HG03354 (cell line): ENCODE measurements at regions not wholly inside any gene's neighbourhood (a gene's known extent, or its start where the extent isn't known, plus 50 kb on each side); places are given as distances from the start of the nearest gene placed in this dataset.
"Not testable (repeated sequence)": the region's sequence is repeated elsewhere in the genome, so short reads cannot be mapped to it uniquely, and the experiment has no call there.

ENCODE experiments used
- ATAC-seq: cut with Tn5 transposase; IDR thresholded peaks from one replicate; pipeline ENCODE4 v1.9.1; 2021; ENCODE audit warnings: mild to moderate bottlenecking; ENCODE audit not compliant: unreplicated experiment, poor library complexity, severe bottlenecking

DNA sequence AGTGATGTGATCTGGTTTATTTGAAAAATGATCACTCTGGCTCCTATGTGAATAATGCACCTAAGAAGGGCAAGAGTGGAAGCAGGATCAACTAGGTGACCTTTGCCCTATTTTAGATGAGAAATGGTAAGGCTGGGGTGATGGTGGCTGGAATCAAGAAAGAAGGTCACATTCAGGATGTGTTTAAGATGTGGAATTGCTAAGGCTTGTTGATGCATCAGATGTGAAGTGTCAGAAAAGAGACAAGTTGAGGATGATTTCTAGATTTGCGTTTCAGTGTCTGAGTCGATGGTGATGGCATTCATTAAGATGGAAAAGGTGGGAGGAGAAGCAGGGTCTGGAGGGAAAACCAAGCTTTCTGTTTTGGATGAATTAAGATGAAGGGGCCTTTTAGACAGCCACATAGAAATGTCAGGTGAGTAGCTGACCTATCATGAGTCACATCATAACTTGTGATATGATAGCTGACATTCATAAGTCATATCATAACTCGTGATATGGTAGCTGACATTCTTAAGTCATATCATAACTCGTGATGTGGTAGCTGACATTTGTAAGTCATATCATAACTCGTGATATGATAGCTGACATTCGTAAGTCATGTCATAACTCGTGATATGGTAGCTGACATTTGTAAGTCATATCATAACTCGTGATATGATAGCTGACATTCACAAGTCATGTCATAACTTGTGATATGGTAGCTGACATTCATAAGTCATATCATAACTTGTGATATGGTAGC is 101.2 kb upstream of the SEC11C start:
- ATAC-seq, result no peak

DNA sequence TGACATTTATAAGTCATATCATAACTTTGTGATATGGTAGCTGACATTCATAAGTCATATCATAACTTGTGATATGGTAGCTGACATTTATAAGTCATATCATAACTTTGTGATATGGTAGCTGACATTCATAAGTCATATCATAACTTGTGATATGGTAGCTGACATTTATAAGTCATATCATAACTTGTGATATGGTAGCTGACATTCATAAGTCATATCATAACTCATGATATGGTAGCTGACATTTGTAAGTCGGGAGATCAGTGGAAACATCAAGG is 100.7 kb upstream of the SEC11C start:
- ATAC-seq, result not testable (repeated sequence)

DNA sequence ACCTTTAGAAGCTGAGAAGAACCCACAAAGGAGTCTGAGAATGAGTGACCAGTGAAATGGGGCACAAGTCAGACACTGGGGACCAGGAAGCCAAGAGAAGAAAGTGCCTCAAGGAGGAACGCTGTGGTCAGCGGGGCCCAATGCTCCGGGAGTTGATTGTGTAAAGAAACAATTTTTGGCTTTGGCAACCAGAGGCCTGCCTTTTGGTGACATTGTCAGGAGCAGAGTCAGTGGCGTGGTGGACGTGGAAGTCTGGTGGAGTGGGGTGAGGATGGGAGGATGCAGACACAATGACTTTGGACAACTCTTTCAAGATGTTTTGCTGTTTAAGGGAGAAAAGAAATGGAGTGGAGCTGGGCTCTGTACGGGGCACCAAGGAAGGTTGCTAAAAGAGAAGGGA is 100.2 kb upstream of the SEC11C start:
- ATAC-seq, result no peak

DNA sequence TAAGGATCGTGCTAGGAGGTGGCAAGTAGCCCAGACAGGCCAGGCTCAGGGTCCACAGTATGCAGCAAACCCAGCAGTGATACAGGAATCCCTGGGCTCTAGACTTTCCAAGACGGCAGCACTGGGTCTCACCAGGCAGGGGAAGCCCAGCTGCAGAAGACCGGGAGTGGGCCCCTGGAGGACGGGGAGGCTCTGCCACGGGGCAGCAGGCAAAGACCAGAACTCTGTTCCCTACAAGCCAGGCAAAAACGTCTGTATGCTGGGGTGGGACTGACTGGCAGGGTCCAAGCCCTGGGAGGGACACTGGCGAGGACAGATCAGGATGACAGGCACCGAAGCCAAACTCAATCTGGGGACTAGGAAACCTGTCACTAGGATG is 98.9 kb upstream of the SEC11C start:
- no peak for ATAC-seq

DNA sequence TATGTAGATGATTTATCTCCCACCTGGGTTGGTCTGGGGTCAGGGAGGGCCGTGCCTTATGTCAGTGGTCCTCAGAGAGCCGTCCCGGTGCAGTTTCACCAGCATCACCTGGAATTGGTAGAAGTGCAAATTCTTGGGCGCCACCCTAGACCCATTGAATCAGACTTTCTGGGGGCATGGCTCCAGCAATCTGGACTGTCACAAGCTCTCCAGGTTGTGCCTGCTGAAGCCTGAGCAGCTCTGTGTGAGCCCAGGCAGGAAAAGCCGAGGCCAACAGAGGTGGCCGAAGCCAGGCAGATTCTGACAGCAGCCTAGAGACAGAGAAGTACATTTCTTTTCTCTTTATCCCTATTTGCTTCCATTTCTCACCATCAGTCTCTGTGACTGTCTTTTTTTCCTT is 98.4 kb upstream of the SEC11C start:
- no peak for ATAC-seq

DNA sequence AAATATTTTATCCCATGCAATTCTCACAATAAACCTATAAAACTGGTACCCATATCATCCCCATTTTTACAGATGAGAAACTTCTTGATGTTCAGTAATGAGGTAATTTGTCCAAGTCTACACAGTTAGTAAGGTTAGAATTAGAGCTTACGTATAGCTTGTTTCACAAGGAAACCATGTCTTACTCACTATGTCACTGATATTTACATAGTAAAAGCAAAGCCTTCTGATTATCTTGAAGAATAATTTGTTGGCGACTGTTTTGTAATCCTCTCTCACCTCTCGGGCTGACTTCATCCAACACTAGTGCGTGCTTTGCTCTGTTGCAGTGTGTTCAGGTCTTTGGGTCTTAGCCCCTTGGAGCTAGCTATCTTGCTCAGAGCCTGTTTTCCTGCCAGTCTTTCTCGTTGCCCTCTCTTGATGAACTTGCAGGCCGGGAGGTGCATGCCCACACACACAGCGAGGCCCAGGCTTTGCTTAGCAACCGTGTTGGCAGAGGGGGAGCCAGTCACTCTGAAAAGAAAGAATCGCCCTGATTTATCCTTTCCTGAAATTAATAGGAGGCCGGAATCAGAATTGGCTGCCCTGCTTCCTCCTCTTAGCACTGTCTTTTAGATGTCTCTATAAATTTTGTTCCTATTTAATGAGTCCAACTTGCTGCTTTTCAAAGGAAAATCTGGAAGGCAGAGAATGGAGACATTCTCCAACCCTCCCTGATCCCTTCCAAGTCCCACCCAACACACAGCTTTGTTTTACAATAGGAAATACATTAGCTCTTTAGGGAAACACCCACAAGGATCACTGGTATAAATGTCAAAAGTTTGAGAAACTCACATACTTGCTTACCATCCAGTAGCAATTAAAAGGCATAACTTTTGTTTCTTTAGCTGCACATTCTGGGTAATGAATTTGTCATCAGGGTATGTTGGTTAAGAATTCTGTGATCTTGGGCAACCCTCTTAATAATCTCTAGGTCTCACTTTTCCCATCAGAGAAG is 97.6 kb upstream of the SEC11C start:
- ATAC-seq, result no peak

DNA sequence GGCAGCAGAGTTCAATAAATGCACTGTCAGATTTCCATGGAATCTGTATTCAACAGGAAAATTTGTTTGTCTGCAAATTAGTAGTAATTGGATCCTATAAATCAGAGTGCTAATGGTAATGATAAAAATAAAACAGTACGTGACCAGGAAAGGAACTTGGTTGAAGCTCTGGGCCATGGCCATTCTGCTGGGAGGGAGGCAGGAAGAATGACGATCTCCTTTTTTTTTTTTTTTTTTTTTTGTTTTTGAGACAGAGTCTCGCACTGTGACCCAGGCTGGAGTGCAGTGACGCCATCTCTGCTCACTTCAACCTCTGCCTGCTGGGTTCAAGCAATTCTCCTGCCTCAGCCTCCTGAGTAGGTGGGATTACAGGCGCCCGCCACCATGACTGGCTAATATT is 94.8 kb upstream of the SEC11C start:
- ATAC-seq, result no peak

DNA sequence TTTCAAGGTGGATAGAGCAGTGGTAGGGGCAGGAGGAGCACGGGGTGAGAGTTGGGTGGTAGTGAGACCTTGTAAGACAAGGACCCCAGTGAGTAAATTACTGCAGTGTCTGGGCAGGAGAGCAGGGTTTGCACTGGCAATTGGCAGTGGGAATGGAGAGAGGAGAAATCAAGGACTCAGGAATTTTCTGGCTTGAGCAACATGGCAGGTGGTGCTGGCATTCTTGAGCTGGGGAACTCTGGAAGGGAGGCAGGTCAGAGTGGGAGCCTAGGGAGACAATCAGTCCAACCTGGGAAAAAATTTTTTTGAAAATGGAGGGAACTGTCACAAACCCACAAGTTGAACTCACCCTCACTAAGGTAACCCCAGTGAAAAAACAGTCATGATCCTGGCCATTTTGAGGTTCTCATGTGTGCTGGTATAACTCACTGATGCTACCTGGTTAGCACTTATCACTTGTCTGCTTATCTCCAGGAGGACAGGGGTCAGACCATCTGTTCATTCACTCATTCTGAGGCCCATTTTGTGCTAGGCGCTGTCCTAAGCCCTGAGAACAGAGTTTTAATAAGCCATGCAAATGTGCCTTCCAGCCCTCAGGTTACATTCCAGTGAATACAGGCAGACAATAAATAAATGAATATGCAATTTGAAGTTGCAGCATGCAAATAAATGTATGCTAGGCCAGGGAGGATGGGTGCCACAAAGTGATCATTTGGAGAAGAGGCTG is 92.2 kb upstream of the SEC11C start:
- ATAC-seq, result no peak

DNA sequence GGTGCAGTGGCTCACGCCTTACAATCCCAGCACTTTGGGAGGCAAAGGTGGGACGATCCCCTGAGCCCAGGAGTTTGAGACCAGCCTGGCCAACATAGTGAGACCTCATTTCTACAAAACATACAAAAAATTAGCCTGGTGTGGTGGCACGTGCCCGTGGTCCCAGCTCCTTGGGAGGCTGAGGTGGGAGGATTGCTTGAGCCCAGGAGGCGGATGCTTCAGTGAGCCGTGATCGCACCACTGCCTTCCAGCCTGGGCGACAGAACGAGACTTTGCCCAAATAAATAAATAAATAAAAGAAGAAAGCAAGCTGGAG is 91.7 kb upstream of the SEC11C start:
- ATAC-seq, result no peak

DNA sequence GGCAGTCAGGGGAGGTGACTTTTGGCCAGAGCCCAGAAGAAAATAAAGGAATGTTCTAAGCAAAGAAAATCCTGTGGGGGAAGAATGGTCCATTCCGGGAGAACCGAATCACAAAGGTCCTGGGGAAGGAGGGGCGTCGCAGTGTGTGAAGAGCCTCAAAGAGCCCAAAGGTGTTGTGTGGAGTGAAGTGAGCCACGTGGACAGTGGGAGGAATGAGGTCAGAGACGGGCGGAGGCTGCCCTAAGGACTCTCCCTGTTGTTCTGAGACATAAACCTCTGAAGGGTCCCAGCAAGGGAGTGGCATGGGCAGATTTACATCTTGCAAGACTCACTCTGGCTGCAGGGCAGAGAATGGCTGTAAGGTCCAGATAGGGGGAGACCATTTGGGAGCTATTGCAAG is 91.3 kb upstream of the SEC11C start:
- ATAC-seq, result no peak

DNA sequence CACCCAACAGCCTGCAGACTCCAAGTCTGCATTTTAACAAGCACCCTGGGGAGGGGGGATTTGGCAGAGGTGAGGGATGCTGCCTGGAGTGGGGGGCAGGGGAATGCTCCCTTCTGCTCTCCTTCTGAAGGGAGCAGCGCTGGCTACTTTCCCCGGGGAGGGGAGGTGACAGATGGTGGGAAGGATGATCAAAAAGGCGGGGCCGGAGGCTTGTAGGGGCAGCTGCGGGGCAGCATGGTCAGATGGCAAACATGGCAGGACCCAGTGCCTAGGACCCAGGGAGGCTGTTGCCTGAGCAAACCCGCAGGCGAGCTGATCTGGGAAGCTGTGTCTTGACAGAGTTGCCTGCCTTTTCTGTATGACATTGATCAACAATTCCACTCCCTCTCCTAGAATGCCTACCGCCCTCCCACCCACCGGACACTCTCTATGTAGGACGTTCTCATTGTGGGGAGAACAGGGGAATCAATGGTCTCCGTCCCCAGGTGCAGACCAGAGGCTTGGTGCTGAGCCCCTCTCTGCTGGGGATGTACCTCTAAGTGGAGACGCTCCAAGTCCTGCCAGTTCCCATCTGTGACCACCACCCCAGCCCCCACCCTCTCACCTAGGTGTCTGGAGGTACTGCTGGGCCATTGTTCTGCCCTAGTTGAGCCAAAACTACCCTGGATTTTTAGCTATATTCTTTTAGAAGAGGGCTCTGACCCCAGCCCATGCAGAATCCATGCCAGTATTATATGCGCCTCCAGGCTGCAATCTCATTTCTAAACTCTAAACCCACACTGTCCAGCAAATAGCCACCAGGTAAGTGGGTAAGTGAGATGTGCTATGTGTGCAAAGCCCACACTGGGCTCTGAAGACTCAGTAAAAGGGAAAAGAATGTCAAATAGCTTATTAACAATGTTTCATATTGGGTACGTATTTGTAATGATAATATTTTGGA is 89.7 kb upstream of the SEC11C start:
- ATAC-seq, result no peak

DNA sequence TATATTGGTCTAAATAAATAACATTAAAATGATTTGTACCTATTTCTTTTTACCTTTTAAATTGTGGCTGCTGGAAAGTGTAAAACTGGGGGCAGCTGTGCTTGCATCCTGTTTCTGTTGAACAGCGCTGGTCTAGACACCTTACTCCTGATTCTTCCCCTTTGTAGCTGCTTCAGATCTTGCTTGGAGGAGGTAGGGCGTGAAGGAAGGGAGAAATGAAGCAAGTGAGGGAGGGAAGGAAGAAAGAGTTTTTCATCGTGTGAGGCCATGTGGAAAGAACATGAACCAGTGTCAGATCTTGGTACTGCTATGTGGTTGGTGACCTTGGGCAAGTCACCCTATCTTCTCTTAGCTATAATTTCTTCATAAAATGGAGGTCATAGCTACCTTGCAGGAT is 89.0 kb upstream of the SEC11C start:
- ATAC-seq, result no peak

DNA sequence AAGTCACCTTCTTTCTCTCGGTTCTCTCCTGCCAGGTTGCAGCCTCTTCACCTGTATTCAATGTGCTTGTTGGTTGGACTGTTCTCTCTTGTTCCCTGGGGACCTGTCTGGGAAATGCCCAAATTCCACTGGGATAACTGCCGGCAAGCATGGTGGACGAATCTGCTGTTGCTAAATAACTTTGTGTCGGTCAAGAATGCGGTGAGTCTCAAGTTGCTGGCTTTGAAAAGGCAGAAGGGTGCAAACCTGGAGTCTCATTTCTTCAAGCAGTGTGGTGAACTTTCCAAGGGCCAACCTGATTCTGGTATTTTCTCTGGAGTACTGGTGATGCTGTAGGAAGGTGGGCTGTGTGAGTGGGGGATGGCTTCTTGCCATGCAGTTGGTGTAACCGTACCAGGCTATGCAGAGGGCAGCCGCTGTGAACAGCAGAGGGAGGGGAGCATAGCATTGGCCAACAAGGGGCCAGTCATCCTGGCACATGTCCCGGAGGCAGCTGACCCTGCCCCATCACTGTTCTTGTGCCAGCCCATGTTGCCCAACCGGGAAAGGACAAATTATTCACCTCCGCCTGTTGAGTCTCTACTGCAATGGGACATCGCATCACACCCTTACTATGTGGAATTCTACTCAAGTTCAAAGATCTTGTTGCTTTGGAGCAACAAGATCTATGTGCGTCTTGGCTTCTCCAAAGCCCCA is 88.1 kb upstream of the SEC11C start:
- no peak for ATAC-seq

DNA sequence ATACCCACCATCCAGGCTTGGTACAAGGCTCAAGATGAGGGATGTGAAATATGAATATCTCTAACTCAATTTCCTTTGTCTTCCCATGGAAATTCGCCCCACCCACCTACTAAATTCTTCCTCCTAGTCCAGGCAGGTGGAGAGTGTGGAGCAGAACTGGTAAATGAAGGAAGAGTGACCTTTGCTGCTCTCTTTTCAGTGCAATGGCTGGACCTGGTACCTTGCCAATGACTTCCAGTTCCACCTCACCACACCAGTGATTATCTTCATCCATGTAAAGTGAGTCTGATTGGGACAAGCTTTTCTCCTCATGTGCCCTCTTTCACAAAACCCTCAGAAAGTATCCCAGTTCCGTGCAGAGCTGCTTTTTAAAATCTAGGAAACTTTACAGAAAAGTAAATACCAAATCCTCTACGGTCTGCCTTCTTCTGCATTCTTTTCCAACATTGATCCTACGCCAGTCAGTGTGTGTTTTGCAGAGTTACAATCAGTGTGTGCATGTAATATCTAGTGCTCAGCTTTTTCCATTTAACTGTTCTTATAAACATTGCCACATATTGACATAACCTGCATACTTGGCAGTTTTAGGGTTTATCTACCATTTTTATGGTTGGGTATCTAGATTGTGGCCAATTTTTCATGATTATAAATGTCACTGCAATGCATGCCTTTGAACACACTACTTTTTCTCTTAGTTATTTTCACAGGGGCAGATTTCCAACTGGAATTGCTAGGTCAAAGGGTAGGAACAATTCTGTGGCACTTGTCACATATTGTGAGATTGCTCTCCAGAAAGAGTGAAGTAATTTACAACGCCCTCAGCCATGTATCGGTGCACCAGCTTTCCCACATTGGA is 86.5 kb upstream of the SEC11C start:
- no peak for ATAC-seq

DNA sequence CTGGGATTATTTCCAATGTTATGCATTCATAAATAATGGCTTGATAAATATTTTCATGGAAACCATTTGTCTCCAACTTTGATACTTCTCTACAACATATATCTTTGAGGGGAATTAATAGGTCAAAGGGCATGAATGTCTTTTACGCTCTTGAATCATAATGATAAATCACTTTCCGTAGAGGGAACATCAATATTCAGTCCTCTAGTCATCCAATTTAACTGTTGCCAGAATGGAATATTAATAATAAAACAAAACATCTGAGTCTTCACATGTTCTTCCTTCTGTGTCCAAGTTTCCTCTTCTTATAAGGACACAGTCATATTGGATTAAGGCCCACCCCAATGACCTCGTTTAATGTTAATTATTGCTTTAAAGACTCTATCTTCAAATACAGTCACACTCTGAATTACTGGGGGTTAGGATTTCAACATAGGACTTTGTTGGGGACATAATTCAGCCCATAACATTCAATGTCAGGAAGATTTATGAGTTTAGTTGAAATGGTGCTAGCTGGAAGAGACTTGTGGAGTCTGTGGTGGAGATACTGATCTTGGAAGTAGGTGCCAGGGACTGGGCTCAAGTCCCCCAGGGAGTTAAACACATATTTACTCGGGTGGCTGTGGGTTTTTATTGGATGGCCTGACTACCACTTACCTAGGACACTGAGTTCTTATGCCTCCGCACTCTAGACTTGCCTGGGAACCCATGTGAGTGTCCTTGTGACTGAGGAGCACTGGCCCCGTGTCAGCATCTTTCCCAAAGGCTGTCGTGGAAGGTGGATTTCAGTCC is 85.0 kb upstream of the SEC11C start:
- ATAC-seq, result no peak

DNA sequence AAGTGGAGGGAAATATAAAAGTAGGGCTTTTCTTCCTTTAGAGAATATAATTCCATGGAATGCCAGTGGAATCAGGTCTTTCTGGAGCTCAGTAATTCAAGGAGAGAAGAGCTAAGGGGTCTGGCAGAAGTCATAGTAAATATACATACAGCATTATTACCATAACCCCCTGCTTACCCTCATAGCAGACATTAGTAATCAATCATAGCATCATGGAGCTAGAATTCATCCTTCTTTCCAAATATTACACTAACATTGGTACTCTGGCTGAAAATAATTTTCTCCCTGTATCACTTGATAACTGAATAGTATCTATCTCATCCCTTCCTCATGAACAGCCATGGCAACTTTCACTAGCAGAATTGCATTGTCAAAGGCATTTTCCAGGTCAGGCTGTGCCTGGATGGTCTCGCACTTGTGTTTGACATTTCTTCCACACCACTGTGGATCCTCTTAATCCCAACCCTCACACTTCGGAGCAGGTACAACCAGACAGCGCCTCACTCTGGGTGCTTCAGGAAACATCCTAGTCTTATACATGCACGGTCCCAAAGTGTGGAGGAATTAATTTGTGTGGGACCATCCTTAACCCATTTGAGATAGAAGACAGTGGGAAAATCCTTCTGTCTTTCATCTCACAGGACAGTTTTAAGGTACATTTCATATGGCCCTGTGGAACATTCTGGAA is 84.2 kb upstream of the SEC11C start:
- ATAC-seq, result no peak
